HG03378 (cell line): ENCODE measurements at regions not wholly inside any gene's neighbourhood (a gene's known extent, or its start where the extent isn't known, plus 50 kb on each side); places are given as distances from the start of the nearest gene placed in this dataset.

Experiments
- ATAC-seq: cut with Tn5 transposase; IDR thresholded peaks from one replicate; pipeline ENCODE4 v1.9.1; 2021; ENCODE audit warnings: mild to moderate bottlenecking, moderate library complexity; ENCODE audit not compliant: unreplicated experiment

DNA sequence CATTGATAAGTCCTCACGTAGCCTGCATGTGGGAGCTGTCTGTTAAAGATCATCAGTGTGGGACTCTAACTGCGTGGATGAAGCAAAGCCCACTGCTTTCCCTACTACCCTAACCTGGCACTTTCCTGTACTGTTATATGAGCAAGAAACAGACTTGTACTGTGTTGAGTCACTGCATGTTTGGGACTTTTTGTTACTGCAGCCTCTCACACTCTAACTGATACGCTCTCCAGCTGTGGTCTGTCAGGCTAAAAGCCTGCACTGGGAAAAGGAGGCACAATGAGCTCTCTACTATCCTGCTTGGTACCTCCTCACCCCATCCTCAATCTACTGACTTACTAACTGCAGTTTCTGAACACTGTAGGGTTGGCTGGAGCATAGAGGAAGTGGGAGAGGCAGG, 93.7 kb upstream of the PLET1 start:
- ATAC-seq: no peak

DNA sequence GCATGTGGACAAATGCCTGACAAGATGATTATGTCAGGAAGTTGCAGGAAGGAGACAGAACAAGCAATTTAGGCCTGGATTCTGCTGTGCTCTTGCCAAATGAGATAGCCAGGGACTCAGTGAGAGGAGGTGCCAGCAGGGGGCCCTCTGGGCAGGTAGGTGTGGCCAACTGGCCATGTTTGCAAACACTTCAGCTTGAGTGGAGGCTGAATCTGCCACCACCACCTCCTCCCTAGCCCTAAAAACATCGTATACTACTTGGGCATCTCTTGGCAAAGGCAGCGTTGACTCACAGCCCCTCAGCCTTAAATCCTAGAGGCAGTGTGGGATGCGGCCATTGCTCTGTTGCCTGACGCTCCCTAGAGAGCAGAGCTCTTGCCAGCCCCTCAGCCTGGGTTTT, 95.1 kb upstream of the PLET1 start:
- no peak for ATAC-seq

DNA sequence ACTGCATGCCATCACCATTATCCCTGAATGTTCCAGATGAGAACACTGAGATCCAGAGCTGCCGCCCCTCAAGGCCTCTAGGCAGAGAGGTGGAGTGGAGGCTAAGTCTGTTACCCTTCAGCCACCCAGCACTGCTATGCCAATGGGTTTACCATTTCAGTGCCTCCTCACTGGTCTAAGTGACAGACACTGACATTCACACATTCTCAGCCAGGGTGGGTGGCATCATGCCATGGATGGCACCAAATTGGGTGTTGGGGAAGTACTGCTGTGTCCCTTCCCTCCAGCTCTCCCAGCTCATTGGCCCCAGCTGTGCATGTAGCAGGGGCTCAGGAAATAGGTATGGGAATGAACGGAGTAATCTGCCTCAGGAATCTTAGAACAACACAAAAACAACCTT, 96.8 kb upstream of the PLET1 start:
- ATAC-seq: no peak

DNA sequence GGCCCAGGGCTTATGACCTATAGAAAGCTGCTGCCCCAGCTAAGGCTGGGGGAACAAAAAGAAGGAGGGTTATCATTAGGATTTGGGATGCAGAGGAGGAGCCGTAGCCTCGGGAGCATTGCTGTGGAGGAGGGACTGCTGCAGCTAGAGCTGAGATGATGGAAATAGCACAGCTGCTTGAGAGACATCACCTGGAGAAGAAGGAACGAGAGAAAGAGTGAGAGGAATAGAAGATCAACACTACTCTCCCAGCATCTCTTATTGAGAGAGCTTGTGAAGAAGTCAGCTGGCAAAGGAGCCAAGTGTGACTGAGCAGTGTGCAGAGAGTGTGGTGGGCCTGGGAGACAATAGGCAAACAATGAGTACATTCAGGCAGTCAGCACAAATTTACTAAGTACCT, 100.7 kb upstream of the PLET1 start:
- ATAC-seq: no peak

DNA sequence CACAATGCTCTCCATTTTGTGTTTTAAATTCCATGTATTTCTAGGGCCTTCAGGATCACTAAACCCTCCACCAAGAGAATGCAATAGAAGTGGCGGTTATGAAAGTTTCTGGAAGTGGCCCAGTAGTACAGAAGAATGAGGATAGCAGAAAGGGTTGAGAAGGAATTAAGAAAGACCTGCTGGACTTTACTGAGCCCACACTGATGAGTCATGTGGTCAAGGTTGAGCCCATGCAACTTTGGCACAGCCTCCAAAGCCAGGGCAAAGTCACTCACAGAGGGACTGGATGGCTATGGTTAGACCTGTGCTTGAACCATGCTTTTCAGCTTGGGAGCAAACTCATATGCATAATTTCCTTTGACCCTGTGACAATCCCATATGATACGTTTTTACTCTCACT, 102.9 kb upstream of the PLET1 start:
- ATAC-seq: no peak

DNA sequence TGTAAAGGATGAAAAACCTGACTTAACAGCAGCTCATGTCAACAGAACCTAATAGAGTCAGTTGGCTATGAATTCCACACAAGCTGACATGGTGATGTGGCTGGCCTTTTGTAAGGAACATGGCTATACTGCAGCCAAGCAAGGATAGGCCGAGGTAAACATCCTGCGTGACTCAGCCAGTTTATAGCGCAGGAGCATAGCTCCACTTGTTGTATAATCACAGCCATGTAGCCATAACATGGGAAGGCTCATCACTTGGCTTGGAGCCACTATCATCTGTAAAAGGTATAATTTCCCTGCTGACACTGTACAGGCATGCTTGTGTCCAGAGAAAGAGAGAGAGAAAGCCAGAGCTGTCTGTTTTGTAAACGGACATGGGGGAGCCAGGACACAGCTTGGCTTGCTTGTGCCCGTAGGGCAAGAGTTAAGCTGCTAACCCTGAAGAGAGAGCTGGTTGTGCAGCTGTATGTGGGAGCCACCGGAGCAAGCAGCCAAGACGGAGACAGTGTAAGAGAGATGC, 104.4 kb upstream of the PLET1 start:
- no peak for ATAC-seq

DNA sequence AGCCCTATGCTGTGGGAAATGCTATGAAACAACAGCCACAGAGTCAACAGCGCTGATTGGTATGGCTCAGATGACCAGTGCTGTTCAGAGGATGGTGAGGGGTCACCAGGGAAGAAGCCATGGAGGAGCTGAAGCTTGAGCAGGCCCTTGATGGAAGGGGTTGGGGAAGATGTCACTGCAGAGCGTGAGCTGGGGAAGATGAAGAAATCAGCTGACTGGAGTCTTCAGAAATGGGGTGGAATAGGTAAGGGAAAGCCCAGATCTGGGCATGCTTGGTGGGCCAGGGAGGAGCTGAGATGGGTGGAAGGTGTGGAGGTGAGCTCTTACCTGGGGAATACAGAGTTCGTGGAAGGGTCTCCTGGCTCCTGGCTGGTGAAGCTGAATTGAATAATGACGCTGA, 105.4 kb upstream of the PLET1 start:
- ATAC-seq: no peak

DNA sequence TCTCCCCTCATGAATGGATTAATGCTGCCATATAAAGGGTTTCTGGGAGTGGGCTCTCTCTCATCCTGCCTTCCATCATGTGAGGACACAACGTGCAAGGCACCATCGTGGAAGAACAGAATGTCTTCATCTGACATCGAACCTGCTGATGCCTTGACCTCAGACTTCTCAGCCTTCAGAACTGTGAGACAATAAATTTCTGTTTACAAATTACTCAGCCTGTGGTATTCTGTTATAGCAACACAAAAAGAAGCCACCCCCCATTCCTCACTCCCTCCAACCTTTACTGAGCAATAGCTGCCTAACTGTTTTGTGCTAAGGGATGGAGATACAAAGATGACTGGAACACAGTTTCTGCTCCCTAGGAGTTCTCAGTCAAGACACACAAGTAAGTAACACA, 106.1 kb upstream of the PLET1 start:
- no peak for ATAC-seq

DNA sequence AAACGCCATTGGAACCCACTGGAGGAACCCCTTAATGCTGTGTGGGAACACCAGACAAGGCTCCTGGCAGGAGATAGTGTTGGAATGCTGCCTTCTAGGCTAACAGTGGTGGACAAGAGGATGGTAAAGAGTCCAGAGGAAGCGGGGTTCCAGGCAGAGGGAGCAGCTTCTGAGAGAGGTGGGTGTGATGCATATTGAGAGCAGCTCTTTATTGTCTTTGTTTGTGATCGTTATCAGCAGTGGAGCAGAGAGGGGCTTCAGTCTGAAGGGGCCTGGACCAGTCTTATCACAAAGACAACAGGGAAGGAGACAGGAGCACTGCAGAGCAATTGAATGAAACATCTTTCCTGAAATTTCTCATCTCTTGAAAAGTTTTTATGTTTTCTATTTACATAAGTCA, 106.8 kb upstream of the PLET1 start:
- ATAC-seq: no peak

DNA sequence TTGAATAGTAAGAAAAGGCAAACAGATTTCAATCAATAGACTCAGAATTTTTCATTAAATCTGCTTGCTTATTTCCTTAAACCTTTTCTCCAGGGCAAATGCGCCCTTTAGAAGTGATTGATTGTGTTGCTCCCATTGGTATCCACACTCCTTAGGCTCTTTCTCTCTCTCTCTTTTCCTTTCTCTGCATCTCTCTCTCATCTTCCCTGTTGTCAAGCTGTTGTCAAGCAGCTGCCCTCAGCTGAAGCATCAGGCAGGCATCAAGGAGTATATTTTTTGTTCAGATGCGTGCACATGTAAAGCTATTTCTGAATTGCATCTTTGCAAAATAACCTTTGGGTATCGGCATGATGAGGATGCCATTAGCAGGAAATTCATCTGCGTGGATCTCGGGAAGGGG, 107.2 kb upstream of the PLET1 start:
- no peak for ATAC-seq

DNA sequence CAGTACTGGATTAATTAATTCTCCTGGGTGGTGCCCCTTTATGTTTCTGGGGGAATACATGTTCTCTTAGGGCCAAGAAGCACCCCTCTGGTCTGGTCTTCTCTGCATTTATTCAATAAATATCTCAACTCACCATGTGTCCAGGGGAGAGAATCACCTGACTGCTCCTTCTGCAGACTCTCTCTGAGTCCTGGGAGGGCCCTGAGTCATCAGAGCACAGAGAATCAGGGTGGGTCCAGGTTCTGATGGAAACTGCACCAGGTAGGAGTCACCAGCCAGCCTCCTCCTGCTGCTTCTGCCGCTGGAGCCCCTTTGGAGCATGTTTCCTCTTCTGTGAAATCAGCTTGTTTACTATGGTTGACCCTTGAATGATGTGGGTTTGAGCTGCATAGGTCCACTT, 107.7 kb upstream of the PLET1 start:
- no peak for ATAC-seq

DNA sequence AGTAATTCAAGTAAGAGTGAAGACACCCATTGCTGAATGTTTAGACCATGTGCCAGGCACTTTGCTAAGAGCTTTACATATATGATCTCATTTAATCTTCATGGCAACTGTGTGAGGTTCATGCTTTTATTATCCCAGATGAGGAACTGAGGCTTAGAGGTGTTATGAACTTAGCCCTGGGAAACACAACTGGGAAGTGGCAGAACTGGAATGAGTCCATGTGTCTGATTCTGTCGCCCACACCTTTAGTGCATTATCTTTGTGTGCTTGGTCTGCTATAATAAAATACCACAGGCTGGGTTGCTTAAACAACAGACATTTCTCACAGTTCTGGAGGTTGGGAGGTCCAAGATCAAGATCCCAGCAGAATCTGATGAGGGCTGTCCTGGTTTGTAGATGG, 108.7 kb upstream of the PLET1 start:
- ATAC-seq: no peak

DNA sequence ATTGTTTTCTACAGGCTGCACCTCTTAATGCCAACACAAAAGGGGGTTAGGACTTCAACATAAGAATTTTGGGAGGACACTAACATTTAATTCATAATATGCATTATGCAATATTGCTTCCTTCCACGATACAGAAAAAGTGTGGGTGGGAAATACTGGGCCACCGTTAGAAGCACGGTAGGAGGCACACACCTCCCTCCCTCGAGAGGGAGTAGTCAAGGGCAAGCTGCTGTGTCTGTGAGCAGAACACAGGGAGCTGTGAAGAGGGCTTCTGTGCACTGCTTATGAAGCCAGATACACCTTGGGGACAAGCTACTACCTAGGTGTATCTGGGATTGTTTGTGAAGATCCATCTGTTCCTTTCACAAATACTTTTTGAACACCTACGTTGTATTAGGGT, 109.3 kb upstream of the PLET1 start:
- ATAC-seq: no peak

DNA sequence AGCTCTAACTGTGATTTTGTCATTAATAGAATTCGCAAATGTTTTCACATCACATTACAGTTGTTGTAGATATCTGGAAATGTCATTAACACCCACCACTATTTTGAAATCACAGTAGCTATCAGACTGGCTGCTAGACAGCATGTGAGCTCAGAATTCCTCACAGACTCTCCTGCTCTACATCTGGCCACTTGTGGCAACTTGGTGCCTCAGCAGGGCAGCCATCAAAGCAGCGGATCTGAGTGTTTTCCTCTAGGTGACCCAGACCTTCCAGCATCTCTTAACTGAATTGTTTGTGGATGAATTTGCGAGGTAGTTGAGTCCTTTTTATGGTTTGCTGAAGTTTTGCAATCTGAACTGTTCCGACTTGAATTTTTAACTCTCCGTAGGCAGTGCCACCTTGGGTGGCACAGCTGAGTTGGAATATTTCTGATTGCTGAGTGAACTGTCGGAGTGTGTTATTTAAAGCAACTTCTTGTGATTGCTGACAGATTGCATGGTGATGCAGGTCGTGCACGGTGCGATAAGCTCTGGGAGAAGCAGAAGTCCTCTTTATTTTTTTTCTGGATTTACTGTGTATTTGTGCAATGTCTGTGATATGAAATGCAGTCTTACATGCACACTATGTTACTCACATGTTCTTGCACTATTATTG, 114.0 kb upstream of the PLET1 start:
- ATAC-seq: no peak

DNA sequence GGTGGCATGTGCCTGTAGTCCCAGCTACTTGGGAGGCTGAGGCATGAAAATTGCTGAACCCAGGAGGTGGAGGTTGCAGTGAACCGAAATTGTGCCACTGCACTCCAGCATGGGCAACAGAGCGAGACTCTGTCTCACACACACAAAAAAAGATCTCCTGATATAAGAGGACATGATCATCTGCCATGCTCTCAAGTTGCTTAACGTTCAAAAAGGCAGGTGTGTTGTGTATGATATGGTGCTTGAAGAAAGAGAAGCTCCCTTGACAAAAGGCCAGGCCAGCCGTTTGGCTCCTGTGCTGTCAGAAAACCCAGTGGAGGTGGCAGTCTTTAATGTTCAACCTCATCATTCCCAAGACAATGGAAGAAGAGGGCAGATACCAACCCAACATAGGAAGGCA, 117.3 kb upstream of the PLET1 start:
- ATAC-seq: no peak

DNA sequence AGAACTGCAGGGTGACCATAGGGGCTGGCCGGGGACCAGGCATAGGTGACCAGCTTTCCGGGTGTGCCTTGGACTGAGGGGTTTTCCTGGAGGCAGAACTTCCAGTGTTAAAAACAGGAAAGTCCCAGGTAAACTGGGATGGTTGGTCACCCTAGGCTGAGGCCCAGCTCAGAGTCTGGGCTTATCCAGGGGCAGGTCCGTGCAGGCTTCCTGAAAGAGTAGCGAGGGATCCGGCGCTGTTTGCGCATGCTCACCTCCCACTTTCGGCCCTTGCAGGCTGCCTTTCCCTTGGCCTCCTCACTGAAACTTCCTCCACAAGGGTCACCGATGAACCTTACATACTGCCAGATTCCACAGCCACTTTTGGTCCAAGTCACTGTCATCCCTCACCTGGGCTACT, 119.8 kb upstream of the PLET1 start:
- ATAC-seq: no peak

DNA sequence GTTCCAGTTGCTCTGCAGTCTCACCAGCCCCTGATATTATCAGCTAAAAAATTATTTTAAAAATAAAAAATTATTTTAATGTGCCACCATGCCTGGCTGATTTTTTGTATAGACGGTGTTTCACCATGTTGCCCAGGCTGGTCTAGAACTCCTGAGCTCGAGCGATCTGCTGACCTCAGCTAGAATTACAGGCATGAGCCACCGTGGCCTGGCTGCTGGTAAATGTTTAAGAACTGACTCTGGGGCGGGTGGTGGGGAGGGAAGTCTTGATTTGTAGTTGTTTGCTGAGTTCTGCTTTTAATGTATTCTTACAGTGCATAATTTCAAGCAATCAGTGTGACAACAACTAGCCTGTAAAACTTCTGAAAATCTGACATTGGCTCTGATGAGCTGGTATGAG, 120.9 kb upstream of the PLET1 start:
- ATAC-seq: no peak

DNA sequence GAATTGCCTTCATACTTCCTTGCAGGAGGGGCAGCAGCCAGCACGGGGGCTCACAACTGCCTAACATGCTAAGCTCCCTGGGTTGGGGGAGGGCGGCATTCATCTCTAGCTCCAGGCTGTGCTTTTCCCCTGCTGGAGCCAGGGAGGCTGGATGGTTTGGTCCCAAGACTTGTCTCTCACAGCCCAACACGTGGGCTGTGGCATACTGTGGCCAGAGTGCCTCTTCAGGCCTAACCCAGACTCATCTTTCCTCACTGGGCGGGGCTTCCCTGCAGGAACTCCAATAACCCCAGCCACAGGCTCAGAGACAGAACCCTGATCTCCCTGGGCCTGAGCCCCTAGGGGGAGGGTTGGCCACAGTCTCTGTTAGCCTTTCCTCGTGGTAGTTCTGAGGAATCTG, 121.9 kb upstream of the PLET1 start:
- ATAC-seq: no peak

DNA sequence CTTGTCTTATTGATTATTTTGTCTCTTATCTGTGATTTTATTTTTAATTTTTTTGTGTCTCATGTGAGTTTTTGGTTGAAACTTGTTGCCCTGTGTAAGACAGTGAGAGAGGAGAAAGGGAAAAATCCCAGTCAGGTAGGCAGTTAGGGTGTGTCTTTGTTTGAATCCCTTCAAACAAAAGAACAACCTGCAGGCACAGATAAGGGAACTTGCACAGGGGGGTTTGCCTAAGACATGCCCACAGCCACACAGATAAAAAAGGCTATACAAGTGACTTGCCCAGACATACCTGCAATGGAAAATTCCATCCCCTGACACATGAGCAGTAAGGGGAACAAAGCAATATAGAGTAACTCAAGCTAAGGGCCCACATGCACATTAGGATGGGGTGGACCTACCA, 127.8 kb upstream of the PLET1 start:
- ATAC-seq: no peak

DNA sequence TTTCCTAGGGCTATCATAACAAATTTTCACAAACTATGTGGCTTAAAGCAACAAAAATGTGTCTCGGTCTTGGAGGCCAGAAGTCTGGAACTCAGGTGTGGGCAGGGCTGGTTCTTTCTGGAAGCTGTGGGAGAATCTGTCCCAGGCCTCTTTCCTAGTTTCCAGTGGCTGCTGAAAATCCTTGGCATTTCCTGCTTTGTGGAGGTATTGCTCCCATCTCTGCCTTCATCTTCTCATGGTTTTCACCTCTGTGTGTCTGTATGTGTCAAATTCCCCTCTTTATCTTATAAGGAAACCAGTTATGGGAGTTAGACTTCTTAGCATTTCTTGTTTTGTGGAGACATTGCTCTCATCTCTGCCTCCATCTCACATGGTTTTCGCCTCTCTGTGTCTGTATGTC, 130.4 kb upstream of the PLET1 start:
- no peak for ATAC-seq

DNA sequence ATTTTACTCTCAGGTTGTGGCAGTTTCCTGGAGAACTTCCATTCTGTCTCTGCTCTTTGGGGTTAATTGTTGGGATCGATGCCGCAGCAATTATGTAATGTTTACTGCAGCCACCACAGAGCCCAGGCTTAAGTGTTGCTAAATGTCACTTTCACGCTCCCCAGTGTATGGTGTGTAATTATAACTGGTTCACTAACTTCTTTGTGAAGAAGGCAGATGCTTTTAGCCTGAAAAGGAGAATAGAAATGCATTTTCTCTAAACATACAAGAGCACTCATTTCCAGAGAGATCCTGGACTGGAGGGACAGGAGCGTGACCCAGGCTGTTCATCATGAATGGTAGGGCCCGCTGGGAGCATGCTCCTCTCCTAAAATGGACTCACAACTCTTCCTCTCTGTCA, 132.2 kb upstream of the PLET1 start:
- ATAC-seq: no peak

DNA sequence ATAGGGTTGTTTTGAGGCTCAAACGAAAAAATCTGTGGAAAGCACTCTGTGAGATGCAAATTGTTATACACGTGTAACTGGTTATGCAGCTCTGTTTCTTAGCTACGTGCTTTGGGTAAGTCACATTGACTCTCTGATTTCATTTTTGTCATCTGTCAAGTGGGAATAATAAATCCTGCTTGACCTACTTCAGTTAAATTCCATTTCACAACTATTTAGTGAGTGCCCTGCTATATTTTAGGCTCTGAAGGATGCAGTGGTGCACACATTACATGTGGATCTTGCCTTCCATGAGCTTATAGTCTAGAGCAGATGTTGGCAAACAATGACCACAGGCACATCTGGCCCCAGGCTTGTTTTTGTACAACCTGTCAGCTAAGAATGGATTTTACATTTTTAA, 133.6 kb upstream of the PLET1 start:
- ATAC-seq: no peak

DNA sequence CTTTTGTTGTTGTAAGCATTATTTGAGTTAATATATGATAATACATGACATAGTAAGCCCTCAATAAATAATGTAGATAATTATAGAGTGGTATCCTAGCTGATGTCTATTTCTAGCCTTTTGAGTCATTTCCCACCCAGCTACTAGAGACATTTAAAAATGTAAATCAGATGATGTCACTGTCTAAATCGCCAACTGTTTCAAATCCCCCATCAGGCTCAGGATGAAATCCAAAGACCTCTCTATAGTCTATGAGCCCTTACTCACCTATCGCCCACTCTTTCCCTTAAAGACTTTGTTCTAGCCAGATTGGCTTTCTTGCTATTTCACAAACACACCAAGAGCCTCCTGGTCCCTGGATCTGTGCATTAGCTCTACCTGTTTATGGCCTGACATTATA, 135.4 kb upstream of the PLET1 start:
- ATAC-seq: no peak
